H9 (cell line): ENCODE measurements at regions not wholly inside any gene's neighbourhood (a gene's known extent, or its start where the extent isn't known, plus 50 kb on each side); places are given as distances from the start of the nearest gene placed in this dataset.

Experiments used
- DNase-seq: peaks from one replicate; pipeline ENCODE4 v3.0.0-alpha.2; 2017
- H2AFZ ChIP-seq: one replicate; pipeline ENCODE4 v1.6.1; 2013; ENCODE audit warnings: mild to moderate bottlenecking, low read length, control low read depth, moderate library complexity
- H2AK5ac ChIP-seq: 2 replicates; pipeline ENCODE4 v1.6.1; 2013; ENCODE audit warnings: low read length, control low read depth, mixed read lengths; ENCODE audit not compliant: insufficient read length
- H2BK120ac ChIP-seq: one replicate; pipeline ENCODE4 v1.6.1; 2013; ENCODE audit warnings: low read depth, mild to moderate bottlenecking, low read length, control low read depth, inconsistent platforms; ENCODE audit not compliant: poor library complexity, severe bottlenecking
- H2BK12ac ChIP-seq: 2 replicates; pipeline ENCODE4 v1.6.1; 2013; ENCODE audit warnings: low read length, control low read depth, mixed read lengths, low read depth; ENCODE audit not compliant: insufficient read length
- H2BK15ac ChIP-seq: 2 replicates; pipeline ENCODE4 v1.6.1; 2013; ENCODE audit warnings: low read depth, low read length, control low read depth
- H2BK20ac ChIP-seq: one replicate; pipeline ENCODE4 v1.6.1; 2013; ENCODE audit warnings: low read depth, mild to moderate bottlenecking, low read length, control low read depth, inconsistent platforms; ENCODE audit not compliant: poor library complexity, severe bottlenecking
- H2BK5ac ChIP-seq: 2 replicates; pipeline ENCODE4 v1.6.1; 2013; ENCODE audit warnings: low read length, control low read depth, mixed read lengths; ENCODE audit not compliant: insufficient read length
- H3K14ac ChIP-seq: 2 replicates; pipeline ENCODE4 v1.6.1; 2013; ENCODE audit warnings: low read length, control low read depth; ENCODE audit not compliant: insufficient read depth
- H3K18ac ChIP-seq: 2 replicates; pipeline ENCODE4 v1.6.1; 2013; ENCODE audit warnings: low read depth, mild to moderate bottlenecking, mixed read lengths, low read length, control low read depth; ENCODE audit not compliant: insufficient read length
- H3K23ac ChIP-seq: 2 replicates; pipeline ENCODE4 v1.6.1; 2013; ENCODE audit warnings: low read length, control low read depth, mixed read lengths, low read depth; ENCODE audit not compliant: insufficient read length
- H3K23me2 ChIP-seq: 2 replicates; pipeline ENCODE4 v1.6.1; 2013; ENCODE audit warnings: low read depth, mild to moderate bottlenecking, mixed read lengths, low read length, control low read depth; ENCODE audit not compliant: insufficient read length, poor library complexity, severe bottlenecking
- H3K27ac ChIP-seq: 2 replicates; pipeline ENCODE4 v1.5.1; 2013; ENCODE audit warnings: low read length, control low read depth, mixed read lengths, low read depth; ENCODE audit not compliant: insufficient read length
- H3K27me3 ChIP-seq: 2 replicates; pipeline ENCODE4 v1.6.1; 2013; ENCODE audit warnings: low read length, control low read depth, inconsistent platforms; ENCODE audit not compliant: insufficient read depth
- H3K4ac ChIP-seq: 2 replicates; pipeline ENCODE4 v1.6.1; 2013; ENCODE audit warnings: low read depth, mild to moderate bottlenecking, control low read depth, inconsistent platforms, low read length, moderate library complexity
- H3K4me1 ChIP-seq: 2 replicates; pipeline ENCODE4 v1.6.1; 2013; ENCODE audit warnings: low read length, control low read depth, inconsistent platforms; ENCODE audit not compliant: insufficient read depth
- H3K4me2 ChIP-seq: 2 replicates; pipeline ENCODE4 v1.6.1; 2013; ENCODE audit warnings: low read length, control low read depth, mixed read lengths; ENCODE audit not compliant: insufficient read length, insufficient read depth
- H3K56ac ChIP-seq: 2 replicates; pipeline ENCODE4 v1.6.1; 2013; ENCODE audit warnings: low read depth, mild to moderate bottlenecking, mixed read lengths, low read length, control low read depth; ENCODE audit not compliant: insufficient read length
- H3K79me1 ChIP-seq: 2 replicates; pipeline ENCODE4 v1.6.1; 2013; ENCODE audit warnings: low read depth, mild to moderate bottlenecking, moderate library complexity, low read length, control low read depth, inconsistent platforms; ENCODE audit not compliant: insufficient read depth, poor library complexity, severe bottlenecking
- H3K79me2 ChIP-seq: 2 replicates; pipeline ENCODE4 v1.6.1; 2013; ENCODE audit warnings: low read length, control low read depth, inconsistent platforms; ENCODE audit not compliant: insufficient read depth
- H3K9ac ChIP-seq: 2 replicates; pipeline ENCODE4 v1.6.1; 2013; ENCODE audit warnings: low read length, control low read depth, mixed read lengths; ENCODE audit not compliant: insufficient read length; ENCODE audit errors: extremely low read depth
- H3K9me3 ChIP-seq: one replicate; pipeline ENCODE4 v1.6.1; 2013; ENCODE audit warnings: low read depth, low read length, inconsistent platforms; ENCODE audit not compliant: control insufficient read depth
- H3T11ph ChIP-seq: one replicate; pipeline ENCODE4 v1.6.1; 2013; ENCODE audit warnings: mild to moderate bottlenecking, low read length, control low read depth, inconsistent platforms
- H4K20me1 ChIP-seq: one replicate; pipeline ENCODE4 v1.6.1; 2013; ENCODE audit not compliant: control insufficient read depth, insufficient read length, insufficient read depth
- H4K5ac ChIP-seq: 2 replicates; pipeline ENCODE4 v1.6.1; 2013; ENCODE audit warnings: low read depth, mild to moderate bottlenecking, mixed read lengths, low read length, control low read depth; ENCODE audit not compliant: insufficient read length
- H4K8ac ChIP-seq: replicated peaks from 2 replicates; pipeline ENCODE4 v1.6.1; 2013; ENCODE audit warnings: low read length, control low read depth, mixed read lengths, low read depth; ENCODE audit not compliant: insufficient read length
- H4K91ac ChIP-seq: 2 replicates; pipeline ENCODE4 v1.6.1; 2013; ENCODE audit warnings: low read depth, mild to moderate bottlenecking, moderate library complexity, mixed read lengths, low read length, control low read depth; ENCODE audit not compliant: insufficient read length
- H3K27ac Mint-ChIP-seq, 3 experiments: 2 replicates in 2 of 3; 3 replicates in 1 of 3; pipeline ENCODE4 v1.8.0; 2020 to 2021; ENCODE audit warnings: mixed read lengths in 3 of 3, mild to moderate bottlenecking in 1 of 3, moderate library complexity in 1 of 3
- H3K27me3 Mint-ChIP-seq: 2 replicates; pipeline ENCODE4 v1.8.0; 2021; ENCODE audit warnings: low read depth, mild to moderate bottlenecking, moderate library complexity, mixed read lengths
- H3K36me3 Mint-ChIP-seq, 3 experiments: 2 replicates in 2 of 3; 3 replicates in 1 of 3; pipeline ENCODE4 v1.8.0; 2020 to 2021; ENCODE audit warnings: low read depth in 3 of 3, mixed read lengths in 3 of 3; ENCODE audit not compliant: insufficient read depth in 1 of 3
- H3K4me1 Mint-ChIP-seq, 2 experiments: 2 replicates each; pipeline ENCODE4 v1.8.0; 2020; ENCODE audit warnings: mixed read lengths in 2 of 2
- H3K4me3 Mint-ChIP-seq, 2 experiments: 2 replicates in 1 of 2; 3 replicates in 1 of 2; pipeline ENCODE4 v1.8.0; 2020 to 2021; ENCODE audit warnings: mild to moderate bottlenecking in 2 of 2, mixed read lengths in 2 of 2, moderate library complexity in 1 of 2
- H3K9me3 Mint-ChIP-seq, 2 experiments: 2 replicates in 1 of 2; 3 replicates in 1 of 2; pipeline ENCODE4 v1.8.0; 2020; ENCODE audit warnings: mild to moderate bottlenecking in 2 of 2, mixed read lengths in 2 of 2, moderate library complexity in 1 of 2
- CTCF ChIP-seq: fragments of 200-600 bp; sonication (generic); conservative IDR thresholded peaks from 3 replicates; pipeline ENCODE4 v1.8.0; 2021; ENCODE audit warnings: antibody characterized with exemption, mild to moderate bottlenecking
- WGBS: extraction: QIAGEN DNeasy Blood & Tissue Kit; methylation state at CpG from one replicate; pipeline ENCODE4 v1.1.7; 2013; ENCODE audit warnings: missing lambda C conversion rate, low lambda C conversion rate, mixed read lengths; ENCODE audit not compliant: insufficient read length; ENCODE audit errors: extremely low coverage; 5-methylcytosine and 5-hydroxymethylcytosine counted together

GRCh38 chr16:51849715-51850114 lies 697.2 kb downstream of the TOX3 start:
- DNase-seq = no peak
- no peaks in the 10 kb centered on the region for H3K23me2 ChIP-seq
- H2BK5ac ChIP-seq = no peak overlapping the region
- no peak overlapping the region for H3T11ph ChIP-seq
- Mint-ChIP-seq H3K4me3 (no peak overlapping the region), H3K4me1 (peaks cover 9 to 10% of the 10 kb centered on the region in 2 experiments; a peak in 3 of 4 replicates), H3K27me3 (no peaks in the 10 kb centered on the region), H3K27ac (no peak overlapping the region; a peak in 1 of 7 replicates), H3K36me3 (no peaks in the 10 kb centered on the region), H3K9me3 (no peaks in the 10 kb centered on the region)
- H4K5ac ChIP-seq = no peak overlapping the region
- no peaks in the 10 kb centered on the region for H3K79me1 ChIP-seq
- H4K8ac ChIP-seq = no peak overlapping the region
- no peak overlapping the region for H3K14ac ChIP-seq
- no peak overlapping the region for H2BK120ac ChIP-seq
- H3K9ac ChIP-seq = no peak overlapping the region
- no peak overlapping the region for H3K18ac ChIP-seq
- no peak overlapping the region for H3K4ac ChIP-seq
- no peaks in the 10 kb centered on the region; the same call in none of the 2 replicates for H3K4me1 ChIP-seq
- no peaks in the 10 kb centered on the region for H3K27me3 ChIP-seq
- no peak overlapping the region for H2AK5ac ChIP-seq
- H4K91ac ChIP-seq = no peak overlapping the region
- H3K23ac ChIP-seq = no peak overlapping the region
- no peak overlapping the region for H3K27ac ChIP-seq
- H2AFZ ChIP-seq = no peak overlapping the region
- H3K56ac ChIP-seq = no peak overlapping the region
- H3K4me2 ChIP-seq = no peak overlapping the region
- H4K20me1 ChIP-seq = no peaks in the 10 kb centered on the region
- no peak overlapping the region for H2BK15ac ChIP-seq
- no CpG with 5 or more reads among the region's 1 CpG for WGBS
- H2BK12ac ChIP-seq = no peak overlapping the region
- TF ChIP-seq CTCF = no peak
- no peak overlapping the region for H2BK20ac ChIP-seq
- H3K79me2 ChIP-seq = no peaks in the 10 kb centered on the region
- no peaks in the 10 kb centered on the region for H3K9me3 ChIP-seq
